ENCODE measurements at regions not wholly inside any gene's neighbourhood (a gene's known extent, or its start where the extent isn't known, plus 50 kb on each side); places are given as distances from the start of the nearest gene placed in this dataset.

GRCh38 chr15:31975830-31976229 is 54.5 kb upstream of the CHRNA7 start:
- Mint-ChIP-seq H3K36me3 (ENCODE audit: low read depth) (no peaks in the 10 kb centered on the region), H3K9me3 (no peaks in the 10 kb centered on the region), H3K27me3 (ENCODE audit: low read depth) (peaks cover 17% of the 10 kb centered on the region), H3K27ac (ENCODE audit: unreplicated experiment) (no peak overlapping the region), H3K4me3 (no peak overlapping the region), H3K4me1 (peaks cover 16% of the 10 kb centered on the region)
- DNase-seq (ENCODE audit: low read depth, low spot score): no peak
- TF ChIP-seq CTCF (conservative IDR thresholded peaks at IDR 0.05): peak; percentile 44

GRCh38 chr15:31977138-31977537 is 53.2 kb upstream of the CHRNA7 start:
- H3K4me1 Mint-ChIP-seq: peaks cover 16% of the 10 kb centered on the region
- H3K36me3 Mint-ChIP-seq (ENCODE audit: low read depth): no peaks in the 10 kb centered on the region
- no peak for DNase-seq (ENCODE audit: low read depth, low spot score)
- peaks cover 17% of the 10 kb centered on the region for H3K27me3 Mint-ChIP-seq (ENCODE audit: low read depth)
- no peak overlapping the region for H3K27ac Mint-ChIP-seq (ENCODE audit: unreplicated experiment)
- TF ChIP-seq CTCF (conservative IDR thresholded peaks at IDR 0.05): no peak
- no peaks in the 10 kb centered on the region for H3K9me3 Mint-ChIP-seq
- H3K4me3 Mint-ChIP-seq: no peak overlapping the region

GRCh38 chr15:31977812-31978661 is 52.3 kb upstream of the CHRNA7 start:
- DNase-seq (ENCODE audit: low read depth, low spot score): peak; percentile 83
- H3K9me3 Mint-ChIP-seq: no peaks in the 10 kb centered on the region
- H3K27ac Mint-ChIP-seq (ENCODE audit: unreplicated experiment): no peak overlapping the region
- H3K36me3 Mint-ChIP-seq (ENCODE audit: low read depth): no peaks in the 10 kb centered on the region
- H3K4me3 Mint-ChIP-seq: no peak overlapping the region
- peaks cover 16% of the 10 kb centered on the region for H3K4me1 Mint-ChIP-seq
- TF ChIP-seq CTCF (conservative IDR thresholded peaks at IDR 0.05): peak; percentile 91
- H3K27me3 Mint-ChIP-seq (ENCODE audit: low read depth): peaks cover 17% of the 10 kb centered on the region

Data from neural crest cell (in vitro differentiated cells).